Left forelimb (tissue), 1 donor: ENCODE measurements at regions not wholly inside any gene's neighbourhood (a gene's known extent, or its start where the extent isn't known, plus 50 kb on each side); places are given as distances from the start of the nearest gene placed in this dataset.
"Not testable (repeated sequence)": the region's sequence is repeated elsewhere in the genome, so short reads cannot be mapped to it uniquely, and the experiment has no call there.

ENCODE experiments used
- DNase-seq: peaks from one replicate; pipeline ENCODE4 v3.0.0-alpha.2; 2018; ENCODE audit warnings: low spot score

- DNase-seq: not testable (repeated sequence)
Observed at GRCh38 chr21:35800796-35801385, 259.4 kb downstream of the SETD4 start.

DNA sequence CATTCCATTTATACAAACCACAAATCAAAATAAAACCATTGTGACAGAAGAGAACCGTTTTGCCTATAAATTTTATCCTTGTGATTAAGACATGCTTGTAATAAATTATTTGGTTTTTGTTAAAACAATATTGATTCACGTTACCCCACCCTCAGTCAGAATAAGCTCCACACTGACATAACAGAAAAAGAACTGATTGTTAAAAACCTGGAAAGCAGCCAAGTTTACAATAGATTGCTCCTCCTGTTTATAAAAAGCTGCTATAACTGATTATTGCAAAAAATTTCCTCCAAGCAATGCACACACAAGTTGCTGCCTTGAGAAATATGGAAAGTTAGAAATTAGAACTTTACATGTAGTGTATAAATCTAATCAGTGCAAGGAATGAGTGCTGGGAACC is 263.5 kb downstream of the SETD4 start:
- no peak for DNase-seq

- not testable (repeated sequence) for DNase-seq
Observed at GRCh38 chr21:35794527-35794926, 265.8 kb downstream of the SETD4 start.

DNA sequence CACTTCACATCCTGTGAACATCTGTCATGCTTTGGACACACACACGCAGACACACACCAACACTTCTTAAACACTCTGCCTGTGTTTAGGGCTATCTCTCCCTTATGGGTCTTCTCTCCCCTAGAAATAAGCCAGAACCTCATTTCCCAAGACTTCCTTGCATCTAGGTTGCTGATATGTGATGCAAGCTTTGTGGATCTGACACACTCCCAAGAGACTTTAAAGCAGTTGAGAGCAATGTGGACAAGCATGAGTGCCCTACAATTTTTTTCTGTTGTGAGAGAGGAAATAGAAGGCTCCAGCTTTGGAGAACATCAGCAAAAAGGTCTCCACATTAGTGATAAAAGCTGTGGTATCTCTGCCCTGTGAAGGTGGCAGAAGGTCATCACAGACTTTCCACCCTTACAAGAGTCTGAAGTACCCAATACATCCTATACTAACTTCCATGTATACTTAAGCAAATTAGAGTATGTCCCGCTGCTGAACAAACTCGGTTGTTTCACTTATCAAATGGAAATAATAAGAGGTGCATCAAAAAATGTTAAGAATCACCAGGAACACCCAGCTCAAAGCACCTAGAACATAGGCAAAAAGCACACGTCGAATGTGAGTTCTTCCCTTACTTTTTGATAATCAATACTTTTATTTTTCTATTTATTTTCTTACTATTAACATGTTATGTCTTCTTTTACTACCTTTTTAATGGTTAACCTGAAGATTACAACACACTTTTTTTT is 267.6 kb downstream of the SETD4 start:
- no peak for DNase-seq

DNA sequence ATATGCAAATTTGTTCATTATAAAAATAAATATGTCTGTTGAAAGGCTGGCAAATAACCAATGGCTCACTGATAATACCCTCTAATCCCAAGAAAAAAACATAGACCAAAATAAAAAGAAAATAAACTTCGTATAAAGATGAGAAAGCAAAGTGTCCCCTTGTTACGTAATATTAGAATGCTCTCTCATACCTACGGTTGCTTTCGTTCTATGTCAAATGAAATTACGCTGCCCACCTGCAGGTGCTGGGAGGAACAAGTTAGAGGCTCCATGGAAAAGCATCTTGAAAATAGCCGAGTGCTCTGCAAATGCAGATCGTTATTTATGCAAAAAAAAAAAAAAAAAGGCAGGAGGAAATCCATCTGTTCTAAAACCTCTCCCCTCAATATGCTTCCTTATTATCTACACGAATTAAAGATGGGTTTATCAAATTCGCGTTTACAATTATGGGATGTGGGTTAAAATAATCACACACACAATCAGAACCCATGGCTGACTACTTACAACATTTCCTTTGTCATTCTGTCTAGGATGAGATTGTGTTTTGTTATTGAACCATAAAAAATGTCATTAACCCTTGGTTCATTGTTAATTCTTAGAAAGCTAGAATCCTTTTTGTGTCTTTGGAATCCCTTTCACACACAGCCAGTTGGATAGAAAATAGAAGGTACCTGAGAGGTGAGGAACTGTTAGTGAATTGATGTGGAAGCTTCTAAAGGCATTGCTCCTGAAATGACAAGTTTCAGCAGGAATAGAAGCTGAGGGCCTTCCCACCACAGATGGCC is 268.6 kb downstream of the SETD4 start:
- no peak for DNase-seq

DNA sequence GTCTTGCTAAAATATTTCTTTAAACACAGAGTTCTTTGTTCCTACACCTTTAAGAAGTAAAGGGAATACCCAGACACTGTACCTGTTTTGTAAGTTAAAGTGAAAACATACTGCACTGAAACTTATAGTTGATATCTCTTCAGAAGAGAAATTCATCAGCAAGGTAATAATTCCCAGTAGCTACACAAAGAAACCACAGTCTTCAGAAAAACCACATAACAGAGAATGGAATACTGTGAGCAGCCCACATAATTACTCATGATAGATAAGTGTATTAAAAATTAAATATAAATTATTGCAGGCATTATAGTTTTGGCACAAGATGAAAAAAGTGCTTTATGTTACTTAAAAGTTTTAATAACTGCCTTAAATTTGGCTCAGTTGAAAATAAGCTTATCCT is 276.6 kb downstream of the SETD4 start:
- DNase-seq: no peak

GRCh38 chr21:35782667-35783066 is 277.7 kb downstream of the SETD4 start:
- DNase-seq: no peak

GRCh38 chr21:35780983-35781382 is 279.3 kb downstream of the SETD4 start:
- no peak for DNase-seq

- no peak for DNase-seq
Observed at GRCh38 chr21:35779690-35780570, 280.4 kb downstream of the SETD4 start.

GRCh38 chr21:35779167-35779566 is 281.2 kb downstream of the SETD4 start:
- no peak for DNase-seq

DNA sequence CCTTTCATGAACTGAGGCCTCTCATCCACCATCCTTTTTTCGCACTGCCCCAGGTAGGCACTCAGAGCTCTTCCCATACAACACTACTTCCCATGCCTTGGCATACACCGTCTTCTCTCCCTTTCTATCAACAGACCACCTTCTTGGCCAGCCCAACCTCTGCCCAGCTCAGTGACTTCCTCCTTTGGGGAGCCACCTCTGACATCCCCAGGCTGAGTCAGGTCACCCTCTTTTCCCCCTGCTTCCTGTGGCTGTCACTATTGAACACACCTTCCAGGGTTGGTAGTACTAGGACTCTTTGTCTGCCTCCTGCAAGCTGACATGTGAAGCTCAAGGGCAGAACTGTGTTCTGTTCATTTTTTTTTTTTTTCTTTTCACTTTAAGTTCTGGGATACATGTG is 283.2 kb downstream of the SETD4 start:
- DNase-seq: no peak

- no peak for DNase-seq
Observed at GRCh38 chr21:35775778-35776544, 284.4 kb downstream of the SETD4 start.

DNA sequence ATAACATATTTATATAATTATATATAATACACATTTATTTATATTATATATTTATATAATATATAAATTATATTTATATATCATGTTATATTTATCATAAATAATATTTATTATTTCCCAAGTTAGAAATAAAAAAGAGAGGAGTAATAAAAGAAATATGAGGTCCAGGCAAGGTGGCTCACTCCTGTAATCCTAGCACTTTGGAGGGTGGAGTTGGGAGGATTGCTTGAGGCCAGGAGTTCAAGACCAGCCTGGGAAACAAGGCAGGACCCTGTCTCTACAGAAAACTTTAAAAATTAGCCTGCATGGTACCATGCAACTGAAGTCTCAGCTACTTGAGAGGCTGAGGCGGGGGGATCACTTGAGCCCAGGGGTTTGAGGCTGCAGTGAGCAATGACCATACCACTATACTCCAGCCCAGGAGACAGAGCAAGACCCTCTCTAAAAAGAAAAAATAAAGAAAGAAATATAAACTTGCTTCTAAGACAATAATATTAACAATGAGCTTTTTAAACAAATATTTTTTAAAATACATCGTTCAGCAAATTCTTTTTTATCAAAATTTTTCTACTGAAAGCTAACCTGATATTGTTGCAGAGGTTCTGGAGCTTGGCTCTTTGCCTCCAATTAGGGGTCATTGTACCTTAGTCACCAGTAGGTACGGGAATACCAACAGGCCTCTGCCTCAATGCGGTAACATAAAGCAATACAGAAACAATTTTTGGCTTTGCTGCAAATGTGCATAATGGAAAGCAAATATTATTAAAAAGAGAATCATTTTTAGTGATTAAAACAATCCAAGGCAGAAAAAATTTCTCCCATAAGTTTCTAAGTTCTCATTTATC is 290.0 kb downstream of the SETD4 start:
- no peak for DNase-seq

DNA sequence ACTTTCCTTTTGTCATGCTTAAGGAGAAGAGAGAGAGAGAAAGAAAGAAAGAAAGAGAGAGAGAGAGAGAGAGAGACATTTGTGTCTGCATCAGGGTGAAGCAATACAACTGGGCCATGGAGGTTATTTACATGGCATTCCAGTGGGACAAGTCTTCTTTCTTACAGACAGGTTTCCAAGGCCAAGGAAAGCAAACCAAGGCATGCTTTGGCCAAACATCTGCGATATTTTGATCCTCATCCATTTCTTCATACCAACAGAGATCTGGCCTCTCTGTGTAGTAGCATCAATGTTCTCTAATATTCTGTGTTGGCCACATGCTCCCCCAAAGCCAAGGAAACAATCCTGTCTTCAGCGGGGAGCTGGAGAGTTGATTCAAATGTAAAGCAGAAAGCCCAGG is 292.1 kb downstream of the SETD4 start:
- DNase-seq: no peak

GRCh38 chr21:35764586-35764985 is 295.7 kb downstream of the SETD4 start:
- no peak for DNase-seq

DNA sequence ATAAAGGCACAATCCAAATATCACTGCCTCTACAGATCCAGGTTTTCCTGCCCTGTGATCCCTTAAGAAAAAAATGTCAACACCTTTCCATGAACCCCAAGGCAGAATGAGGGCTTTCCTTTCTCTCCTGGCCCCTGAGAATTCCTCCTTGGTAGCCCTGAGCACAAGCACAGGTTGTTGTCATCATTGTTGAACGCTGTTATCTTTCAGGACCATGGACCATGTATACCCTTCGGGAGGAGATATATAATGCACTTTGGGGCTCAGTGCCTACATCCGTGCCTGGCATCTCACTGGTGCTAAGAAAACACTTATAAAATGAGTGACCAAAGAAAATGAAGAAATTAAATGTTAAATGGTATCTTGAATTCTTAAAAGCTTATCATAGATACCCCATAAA is 296.2 kb downstream of the SETD4 start:
- DNase-seq: no peak

DNA sequence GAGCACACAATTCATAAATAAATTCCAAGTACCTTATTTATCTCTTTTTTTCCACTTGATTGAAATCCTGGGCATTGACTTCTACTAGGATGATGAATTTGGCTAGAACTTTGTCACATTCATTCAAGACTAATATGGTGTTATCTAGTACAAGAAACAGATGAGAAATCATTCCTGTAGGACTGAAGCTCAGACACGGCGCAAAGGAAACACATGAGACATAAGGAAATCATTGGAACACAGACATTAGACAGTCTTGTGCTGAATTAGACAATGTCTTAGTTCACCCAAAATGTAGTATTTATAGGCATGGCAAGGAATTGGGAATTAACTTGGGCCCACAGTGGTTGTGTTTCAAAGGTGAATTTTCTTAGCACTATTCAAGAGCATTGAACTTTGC is 305.7 kb downstream of the SETD4 start:
- no peak for DNase-seq

DNA sequence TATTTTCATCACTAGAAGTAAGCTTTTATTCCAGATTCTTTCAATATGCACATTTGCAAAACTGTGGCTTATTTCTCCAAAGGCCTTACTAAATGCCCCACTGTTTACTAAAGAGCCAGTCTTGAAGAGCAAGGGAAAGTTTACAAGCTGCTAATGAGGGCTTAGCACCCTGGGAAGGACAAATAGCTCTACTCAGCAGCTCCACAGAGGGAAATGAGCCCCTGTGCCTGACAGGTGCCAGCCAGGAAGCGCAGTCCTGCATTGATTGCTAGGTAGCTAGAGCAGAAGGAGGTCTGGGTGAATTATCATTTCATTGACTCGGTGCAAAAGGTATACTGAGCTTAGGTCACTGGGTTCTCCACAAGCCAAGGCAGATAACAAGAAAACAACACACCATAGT is 307.0 kb downstream of the SETD4 start:
- no peak for DNase-seq

DNA sequence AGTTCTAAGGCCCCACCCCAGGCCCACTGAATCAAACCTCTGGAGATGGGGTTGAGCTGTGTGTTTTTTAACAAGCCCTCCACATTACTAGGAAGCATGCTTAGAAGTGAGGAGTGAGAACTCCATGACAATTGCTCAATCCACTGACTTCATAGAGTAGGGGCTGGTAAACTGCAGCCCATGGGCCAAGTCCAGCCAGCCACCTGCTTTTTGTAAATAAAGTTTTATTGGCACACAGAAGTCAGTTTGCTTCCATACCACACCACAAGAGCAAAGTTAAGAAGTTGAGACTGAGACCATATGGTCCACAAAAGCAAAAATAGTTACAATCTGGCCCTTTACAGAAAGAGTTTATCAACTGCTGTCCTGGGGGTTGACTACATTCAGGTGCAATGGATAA is 309.2 kb downstream of the SETD4 start:
- no peak for DNase-seq

DNA sequence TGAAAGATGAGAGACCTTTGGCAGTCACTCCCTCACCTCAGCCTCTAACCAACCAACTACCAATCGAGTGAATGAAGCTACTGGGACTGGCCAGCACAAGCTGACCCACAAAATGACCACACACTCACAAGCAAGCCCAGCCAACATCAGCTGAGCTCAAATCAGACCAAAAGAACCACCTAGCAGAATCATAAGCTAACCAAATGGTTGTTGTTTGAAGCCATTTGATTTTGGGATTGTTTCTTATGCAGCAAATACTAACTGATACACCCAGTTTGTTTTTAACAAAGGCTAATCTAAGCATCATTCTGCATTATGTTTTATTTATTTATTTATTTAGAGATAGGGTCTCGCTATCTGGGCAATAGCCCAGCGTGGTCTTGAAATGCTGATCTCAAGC is 310.4 kb downstream of the SETD4 start:
- DNase-seq: no peak
